NCI-H748 (cell line): ENCODE measurements at regions not wholly inside any gene's neighbourhood (a gene's known extent, or its start where the extent isn't known, plus 50 kb on each side); places are given as distances from the start of the nearest gene placed in this dataset.
"Not testable (repeated sequence)": the region's sequence is repeated elsewhere in the genome, so short reads cannot be mapped to it uniquely, and the experiment has no call there.

ENCODE experiments used
- DNase-seq: peaks from one replicate; lab custom pipeline; 2025; ENCODE audit not compliant: unreplicated experiment; lab: John Stamatoyannopoulos, UW

DNA sequence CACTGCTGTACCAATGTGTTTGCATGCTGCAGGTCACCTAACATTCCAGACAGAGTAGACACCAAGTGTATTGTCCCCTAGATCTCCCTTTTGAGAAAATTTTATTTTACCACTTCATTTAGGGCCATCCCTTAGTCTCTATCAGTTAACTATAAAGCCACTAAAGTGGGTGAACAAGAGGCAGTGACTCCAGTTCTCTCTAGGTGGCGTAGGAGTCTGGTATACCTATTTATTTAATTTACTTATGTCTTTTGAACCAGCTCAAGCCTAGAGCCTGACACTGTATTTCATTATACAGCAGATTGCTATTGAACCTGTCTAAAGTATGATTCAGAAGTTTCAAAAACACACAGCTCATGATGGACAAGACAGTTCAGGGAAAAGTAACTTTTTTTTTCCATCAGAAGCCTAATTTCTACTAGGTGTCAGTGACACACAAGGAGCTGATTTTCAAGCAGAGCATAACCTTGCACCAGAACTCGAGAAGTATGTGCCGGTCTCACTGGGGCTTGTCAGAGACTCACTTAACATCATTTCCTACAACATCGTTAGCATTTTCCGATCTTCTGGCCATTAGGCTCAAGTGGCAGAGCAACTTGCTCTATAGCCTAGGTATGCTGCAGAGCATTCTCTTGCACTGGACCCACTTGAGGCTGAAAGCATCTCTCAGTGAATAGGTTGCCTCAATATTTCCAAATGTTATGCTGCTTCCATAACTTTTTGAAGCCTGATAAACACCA lies 175.4 kb downstream of the CDC14C start:
- peak; percentile 28 for DNase-seq

DNA sequence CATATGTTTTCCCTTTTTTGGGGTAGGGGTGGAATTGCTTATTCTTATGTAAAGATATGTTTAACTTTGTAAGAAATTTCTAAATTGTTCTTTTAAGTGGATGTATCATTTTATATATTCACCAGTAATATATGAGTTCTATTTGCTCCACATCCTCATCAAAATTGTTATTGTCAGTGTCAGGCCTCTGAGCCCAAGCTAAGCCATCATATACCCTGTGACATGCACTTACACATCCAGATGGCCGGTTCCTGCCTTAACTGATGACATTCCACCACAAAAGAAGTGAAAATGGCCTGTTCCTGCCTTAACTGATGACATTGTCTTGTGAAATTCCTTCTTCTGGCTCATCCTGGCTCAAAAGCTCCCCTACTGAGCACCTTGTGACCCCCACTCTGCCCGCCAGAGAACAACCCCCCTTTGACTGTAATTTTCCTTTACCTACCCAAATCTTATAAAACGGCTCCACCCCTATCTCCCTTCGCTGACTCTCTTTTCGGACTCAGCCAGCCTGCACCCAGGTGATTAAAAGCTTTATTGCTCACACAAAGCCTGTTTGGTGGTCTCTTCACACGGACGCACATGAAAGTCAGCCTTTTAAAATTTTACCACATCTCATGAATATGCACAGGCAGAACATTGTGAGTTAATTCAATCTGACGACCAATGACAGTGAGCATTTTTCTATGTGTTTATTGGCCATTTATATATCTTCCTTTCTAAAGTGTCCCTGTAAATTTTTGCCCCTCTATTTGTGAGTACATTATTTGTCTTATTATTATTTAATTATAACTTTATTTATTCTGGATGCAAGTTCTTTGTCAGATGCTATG lies 176.8 kb downstream of the CDC14C start:
- not testable (repeated sequence) for DNase-seq

DNA sequence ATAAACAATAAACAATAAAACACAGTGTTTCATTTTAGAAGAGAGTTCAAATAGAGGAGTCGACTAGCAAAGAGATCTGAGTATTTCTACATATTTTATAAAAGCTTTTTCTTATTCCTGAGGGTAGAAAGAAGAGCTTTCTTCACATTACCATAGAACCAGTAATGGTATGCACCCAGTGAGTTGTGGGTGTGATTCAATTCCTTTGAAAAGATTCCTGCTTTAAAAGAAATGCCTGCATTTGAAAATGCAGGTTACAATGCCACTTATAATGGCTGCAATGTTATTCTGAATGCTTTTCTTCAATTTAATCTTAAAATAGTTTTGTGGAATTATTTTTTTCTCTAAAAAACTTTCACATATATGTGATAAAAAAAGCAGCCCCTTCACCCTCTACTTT lies 178.1 kb downstream of the CDC14C start:
- no peak for DNase-seq

DNA sequence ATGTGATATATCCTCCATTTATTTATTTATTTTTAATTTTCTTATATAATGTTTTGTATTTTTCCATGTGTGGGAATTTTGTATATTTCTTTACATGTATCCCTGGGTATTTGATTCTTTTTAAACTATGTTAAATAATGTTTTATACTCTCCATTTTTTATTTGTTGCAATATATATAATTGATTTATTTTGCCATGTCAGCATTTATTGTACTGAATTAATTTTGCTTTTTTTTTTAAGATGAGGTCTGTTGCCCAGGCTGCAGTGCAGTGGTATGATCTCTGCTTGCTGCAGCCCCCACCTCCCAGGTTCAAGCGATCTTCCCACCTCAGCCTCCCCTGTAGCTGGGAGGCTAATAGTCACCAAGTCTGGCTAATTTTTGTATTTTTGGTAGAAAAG lies 187.4 kb downstream of the CDC14C start:
- no peak for DNase-seq

DNA sequence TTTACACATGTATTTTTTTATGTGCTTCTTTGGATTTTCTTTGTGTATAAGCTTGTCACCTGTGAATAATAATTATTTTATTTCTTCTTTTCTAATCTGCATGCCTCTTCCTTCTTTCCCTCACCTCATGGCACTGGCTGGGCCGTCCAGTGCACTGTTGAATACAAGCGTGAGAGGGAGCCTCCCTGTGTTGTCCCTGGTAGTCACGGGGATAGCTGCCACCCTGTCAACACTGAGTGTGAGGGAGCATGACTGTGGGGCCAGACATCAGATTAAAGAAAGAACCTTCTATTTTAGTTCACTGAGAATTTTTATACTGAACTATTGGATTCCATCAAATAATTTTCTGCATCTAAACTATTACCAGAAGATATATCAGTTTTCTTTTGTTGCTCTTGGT lies 187.9 kb downstream of the CDC14C start:
- DNase-seq, result no peak

DNA sequence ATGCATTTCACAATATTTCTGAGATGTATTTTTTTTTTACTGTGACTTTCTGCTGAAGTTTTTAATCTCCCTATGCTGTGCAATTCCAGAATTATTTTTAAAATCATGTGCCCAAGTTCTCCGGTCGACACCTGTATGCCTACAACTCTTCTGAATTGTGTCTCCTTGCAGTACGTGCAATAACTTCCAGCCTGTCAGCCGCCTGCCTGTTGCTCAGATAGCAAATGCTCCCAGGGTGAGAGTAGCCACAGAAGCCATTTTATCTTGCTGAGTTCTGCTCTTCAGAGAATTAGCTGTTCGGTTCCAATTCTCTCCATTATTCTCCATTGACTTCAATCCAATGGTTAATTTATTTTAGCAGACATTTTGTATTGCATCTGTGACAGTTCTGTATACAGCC lies 188.3 kb downstream of the CDC14C start:
- no peak for DNase-seq

DNA sequence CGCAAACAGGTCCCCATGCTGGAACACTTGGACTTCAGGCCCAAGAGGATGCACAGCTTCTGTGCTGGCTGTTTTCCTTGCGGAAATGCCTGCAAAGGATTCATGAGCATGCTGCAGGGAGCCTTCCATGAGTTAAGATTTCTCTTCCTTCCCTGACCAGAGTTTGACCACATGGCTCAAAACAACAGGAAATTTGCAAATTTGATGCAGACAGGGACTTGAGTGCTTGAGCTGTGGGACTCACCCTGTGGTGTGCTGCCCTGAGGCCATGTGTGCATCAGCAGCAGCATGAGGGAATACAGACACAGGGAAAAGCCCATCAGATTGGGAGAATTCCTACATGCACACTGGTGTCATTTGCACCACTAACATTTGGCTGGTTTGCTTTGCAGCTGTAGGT lies 195.4 kb downstream of the CDC14C start:
- no peak for DNase-seq

DNA sequence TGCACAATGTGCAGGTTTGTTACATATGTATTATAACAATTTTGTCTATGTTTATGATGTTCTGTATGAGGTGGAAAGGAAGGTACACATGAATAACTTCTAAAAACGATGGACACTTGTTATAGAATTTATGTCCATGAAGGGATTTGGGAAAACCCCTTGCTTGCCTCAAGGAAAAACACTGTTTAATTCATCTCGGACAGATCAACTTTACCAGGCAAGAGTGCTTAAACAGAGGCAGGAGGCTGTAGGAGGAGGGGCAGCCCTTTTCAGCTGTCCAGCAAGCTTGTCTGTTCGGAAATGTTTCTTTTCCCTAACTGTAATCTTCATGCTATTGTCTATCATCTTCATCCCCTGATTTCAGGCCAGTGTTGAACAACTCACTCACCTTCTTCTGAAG lies 200.9 kb downstream of the CDC14C start:
- no peak for DNase-seq

DNA sequence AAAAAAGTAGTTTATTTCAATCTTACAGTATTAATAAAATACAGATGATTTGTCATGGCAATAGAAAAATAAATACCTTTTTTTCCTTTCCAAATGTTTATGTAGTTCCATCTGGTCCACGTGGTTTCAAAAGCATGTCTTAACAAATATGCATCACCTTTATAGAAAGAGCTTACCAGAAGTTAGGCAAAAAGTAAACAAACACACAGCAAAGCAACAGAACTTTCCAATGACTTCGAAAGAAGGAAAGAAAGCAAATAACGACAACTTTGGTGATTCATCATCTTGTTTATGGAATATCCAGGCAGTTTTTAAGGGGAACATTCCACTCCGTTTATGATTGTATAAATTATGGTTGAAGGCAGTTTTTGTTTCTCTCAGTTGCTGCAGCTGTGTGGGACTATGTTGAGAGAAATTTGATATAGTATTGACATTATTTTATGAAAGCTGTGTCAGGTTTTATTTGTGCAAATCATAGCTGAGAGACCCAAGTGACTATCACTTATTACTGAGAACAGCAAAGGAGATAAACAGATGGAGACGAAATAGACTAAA lies 203.1 kb downstream of the CDC14C start:
- DNase-seq, result no peak

DNA sequence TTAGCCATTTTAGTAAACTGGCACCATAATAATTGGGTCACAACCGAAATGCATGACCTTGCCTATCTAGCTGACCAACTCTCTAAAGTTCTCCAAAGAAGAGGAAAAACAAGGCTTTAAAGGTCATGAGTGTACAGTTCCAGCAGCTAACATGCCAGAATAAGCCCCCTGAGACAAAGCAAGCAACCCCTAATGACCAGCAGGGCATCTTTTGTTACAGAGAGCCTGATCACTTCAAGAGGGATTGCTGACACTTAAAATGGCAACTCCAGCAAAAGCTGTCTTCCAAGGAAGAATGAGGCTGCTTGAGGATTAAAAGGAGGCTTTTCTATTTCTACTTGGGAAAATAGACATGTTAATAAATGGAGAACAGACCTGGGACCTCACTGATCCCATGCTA lies 213.6 kb downstream of the CDC14C start:
- no peak for DNase-seq

DNA sequence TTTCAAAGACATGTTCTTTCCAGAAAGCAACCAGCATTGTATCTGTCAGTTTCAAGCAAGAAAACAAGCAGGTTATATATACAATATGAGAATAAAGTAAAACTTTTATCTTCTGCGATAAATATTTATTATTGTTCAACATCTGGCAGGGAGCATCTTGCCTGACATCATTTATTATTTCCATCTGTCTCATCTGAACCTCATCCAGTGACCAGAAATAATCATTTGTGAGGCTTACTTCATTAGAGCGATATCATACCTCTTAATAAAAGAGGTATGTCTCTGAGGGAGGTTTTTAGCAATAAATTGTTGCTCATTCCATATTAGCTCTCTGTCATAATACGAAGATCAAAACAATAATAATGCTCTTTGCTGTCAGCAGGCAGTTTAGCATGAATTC lies 226.1 kb downstream of the CDC14C start:
- DNase-seq, result no peak

DNA sequence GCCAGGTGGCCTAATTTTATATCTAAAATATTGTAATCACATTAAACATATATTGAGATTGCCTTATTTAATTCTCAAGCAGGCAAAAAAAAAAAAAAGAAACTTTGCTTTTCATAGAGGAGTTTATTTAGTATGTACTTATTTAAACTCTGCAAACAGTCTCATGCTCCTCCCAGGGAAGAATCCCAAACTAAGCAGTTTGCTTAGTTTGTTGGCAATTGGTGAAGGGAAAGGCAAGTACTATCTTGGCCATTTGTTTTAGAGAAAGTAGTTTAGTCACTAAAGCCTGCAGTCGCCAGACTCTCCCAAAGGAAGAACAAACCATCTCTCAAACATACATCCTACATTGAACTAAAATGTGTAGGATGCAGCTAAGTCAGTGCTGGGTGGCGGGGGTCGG lies 226.8 kb downstream of the CDC14C start:
- no peak for DNase-seq

DNA sequence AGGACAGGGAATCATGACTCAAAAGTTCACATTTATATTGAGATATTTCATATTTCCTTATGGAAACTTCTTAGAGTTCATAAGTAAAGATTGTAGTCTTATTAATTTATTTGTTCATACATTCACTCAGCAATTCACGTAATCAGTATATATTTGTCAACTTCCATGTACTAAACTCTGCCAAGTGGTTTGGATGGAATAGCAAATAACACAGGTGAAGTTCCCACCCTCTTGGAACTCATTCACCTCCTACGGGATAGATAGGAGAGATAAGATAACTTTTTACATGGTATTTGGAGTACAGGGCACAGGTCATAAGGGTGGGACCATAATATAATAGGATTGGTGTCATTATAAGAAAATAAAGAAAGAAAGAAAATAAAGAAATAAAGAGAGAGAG lies 234.0 kb downstream of the CDC14C start:
- DNase-seq, result no peak

DNA sequence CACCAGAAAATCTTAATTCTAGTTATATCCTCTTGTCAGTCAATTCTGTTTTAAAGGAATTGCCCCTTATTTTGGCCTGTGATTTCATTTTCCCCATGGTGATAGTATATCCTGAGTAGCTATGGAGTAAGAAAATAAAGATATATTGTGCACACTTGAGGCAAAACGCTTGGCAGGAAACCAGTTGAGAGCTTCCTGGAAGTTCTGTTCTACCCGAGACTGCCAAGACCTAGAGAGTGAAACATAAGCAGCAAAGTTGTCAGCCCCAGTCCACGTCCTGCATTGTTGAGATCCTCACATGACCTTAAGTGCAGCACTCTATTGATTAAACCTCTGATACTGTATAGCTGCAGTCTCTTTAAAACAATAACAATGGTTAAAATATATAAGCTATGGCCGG lies 235.2 kb downstream of the CDC14C start:
- no peak for DNase-seq

DNA sequence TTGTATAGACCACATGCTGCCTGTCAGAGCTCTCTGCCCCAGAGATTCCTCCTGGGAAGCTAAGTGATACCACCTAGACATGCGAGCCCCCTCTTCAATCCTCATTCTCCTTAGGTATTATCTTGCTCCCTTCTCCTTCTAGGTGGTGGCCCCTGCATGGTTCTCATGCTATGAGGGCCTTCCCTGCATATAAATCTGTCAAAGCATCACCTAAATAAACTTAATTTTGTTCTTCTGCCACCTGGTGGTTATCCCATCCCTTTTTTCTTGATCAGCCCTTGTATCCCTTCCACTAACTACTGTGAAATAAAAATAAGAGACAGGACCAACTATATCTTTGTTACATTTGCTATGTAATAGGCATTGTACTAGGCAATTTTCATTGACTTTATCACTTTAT lies 242.1 kb downstream of the CDC14C start:
- peak; percentile 33 for DNase-seq

DNA sequence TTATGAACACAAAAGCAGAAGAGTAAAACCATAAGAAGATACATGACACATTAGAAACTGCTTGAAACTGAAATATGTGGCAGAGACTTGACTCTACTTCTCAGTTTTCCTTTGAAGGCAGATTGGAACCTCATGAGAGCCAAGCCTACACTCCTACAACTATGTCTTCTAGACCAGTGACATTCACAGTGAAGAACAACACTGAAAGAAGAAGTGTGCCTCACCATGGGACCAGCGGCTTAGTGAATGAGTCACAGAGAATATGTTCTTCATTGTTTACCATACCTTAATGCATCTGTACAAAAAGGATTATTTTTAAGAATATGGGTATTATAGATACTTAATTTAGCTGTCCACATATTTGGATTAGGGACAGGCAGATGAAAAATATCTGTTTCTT lies 248.3 kb downstream of the CDC14C start:
- DNase-seq, result no peak

DNA sequence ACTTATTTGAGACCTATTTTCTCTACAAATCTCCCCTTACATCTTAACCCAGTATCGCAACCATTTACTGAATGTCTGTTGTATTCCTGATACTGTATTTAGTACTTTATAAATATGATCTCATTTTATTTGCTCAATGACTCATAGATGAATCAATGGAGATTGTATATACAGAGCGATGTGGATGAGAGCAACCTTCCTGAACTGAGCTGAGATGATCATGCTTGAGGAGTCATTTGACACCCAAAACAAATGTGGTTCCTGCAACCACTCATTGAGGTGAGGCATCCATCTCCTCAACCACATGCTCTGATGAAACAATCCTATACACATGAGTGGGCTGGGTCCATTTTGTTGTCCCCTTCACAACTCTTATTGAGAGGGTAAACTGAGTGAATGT lies 250.0 kb downstream of the CDC14C start:
- DNase-seq, result peak; percentile 3

DNA sequence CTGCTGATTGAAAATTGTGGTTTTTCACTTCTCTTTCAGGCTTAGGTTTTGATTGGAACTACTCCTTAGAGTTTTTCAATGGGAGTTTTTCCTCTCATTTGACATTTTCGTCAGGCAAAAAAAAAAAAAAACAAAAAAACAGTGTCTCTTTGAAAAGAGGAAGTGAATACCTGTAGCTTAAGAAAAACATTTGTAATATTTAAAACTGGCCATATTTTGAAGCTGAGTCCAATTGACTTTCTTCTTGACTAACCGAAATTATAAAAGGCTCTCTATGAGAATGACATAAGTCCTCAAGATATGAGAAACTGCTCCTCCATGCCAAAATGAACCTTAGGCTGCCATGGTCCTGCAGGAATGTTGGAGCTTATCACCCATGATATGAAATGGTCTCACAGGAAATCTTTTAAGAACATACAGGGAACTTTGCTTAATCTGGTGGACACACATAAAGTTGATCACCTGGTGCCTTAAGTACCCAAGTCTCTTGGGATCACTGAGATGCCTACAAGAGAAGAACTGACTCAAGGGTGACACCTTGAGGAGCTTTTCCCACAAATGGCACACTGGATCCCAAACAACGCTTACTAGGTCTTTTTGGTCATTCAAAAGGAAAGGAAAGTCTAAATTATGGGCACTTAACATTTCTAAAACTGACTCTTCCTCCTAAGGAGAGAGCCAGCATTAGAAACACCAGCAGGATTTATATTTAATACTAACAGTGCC lies 263.4 kb downstream of the CDC14C start:
- peak; percentile 31 for DNase-seq

DNA sequence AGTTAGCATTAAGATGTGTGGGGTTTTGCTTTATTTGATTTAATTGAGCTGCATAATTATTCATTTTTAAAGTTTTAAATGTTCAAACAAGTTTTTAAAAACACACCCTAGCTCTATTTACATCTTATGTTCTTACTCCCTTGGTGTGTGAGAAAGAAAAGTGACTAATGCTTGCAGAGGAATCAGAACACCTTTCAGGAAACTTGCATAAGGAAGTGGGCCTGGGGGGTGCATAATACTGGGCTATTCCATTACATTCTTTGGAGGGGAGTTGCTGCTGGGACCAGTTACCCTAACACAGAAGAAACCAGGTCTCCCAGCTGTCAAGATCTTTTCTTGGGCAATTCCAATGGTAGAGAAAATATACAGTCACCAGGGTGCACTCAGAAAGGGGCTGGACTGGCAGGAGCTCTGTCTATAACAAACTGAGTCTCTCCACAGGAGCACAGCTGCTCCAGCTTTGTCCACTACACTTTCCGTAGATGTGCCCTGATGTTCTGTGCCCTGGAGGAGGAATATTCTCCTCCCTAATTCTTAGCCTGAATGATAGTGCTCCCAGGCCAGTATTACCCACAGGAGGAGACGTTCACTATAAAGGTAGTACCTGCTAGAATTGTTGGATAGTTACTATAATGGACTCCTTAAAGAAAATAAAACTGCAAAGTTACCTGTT lies 304.2 kb downstream of the CDC14C start:
- DNase-seq, result no peak

DNA sequence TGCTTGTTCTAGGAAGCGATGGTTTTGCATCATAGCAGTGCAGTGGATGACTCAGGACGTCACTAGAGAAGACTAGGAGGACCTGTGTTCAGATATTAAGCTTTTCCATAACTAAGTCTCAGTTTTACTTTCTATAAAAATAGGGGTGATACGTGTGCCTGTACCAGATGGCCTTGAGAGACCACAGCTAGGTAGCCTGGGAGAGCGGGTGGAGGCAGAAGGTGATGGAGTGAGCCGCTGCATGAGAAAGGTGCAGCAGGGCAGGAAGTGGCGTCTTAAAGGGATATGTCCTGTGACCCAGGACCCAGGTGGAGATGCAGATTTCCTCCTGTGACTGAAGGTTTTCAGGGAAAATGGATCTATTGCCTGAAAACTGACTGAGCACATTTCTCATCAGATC lies 304.9 kb downstream of the CDC14C start:
- DNase-seq, result no peak

DNA sequence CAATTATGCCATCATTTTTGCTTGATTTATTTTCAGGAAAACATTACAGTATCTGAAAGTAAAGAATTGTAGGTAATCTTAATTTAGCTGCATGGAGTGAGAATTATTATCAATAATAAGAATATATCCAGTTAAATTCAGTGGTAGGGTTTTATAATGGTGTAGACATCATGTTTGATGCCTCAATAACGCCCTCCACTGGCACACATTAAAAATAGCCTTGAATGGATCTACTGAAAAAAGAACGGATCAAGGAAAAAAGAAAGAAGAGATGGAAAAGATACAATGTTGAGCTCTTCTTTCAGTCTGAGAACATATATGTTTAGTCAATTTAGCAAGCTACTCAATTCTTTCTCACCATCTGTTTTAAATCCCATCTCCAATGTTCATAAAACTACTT lies 319.2 kb downstream of the CDC14C start:
- peak; percentile 15 for DNase-seq
